SK-N-SH (cell line): ENCODE measurements at regions not wholly inside any gene's neighbourhood (a gene's known extent, or its start where the extent isn't known, plus 50 kb on each side); places are given as distances from the start of the nearest gene placed in this dataset.

ENCODE experiments used
- CTCF ChIA-PET: fragments of 300-600, 350-600 bp; formaldehyde crosslinking; extraction: SDS; loops from one replicate; lab custom pipeline; 2021; lab: Yijun Ruan, JAX
- POLR2A ChIA-PET: fragments of 350-600 bp; sonication (Branson Sonifier 250); formaldehyde crosslinking; extraction: SDS; loops from one replicate; lab custom pipeline; 2020; ENCODE audit warnings: antibody characterized with exemption, inconsistent platforms; lab: Yijun Ruan, JAX
- DNase-seq: peaks from one replicate; pipeline ENCODE4 v3.0.0; 2012
- H2AFZ ChIP-seq: fragments of 200-600 bp; sonication (generic); 2 replicates; pipeline ENCODE4 v1.8.1; 2016; ENCODE audit warnings: antibody characterized with exemption, mild to moderate bottlenecking, low read depth
- H3F3A ChIP-seq: fragments of 200-600 bp; sonication (generic); replicated peaks from 2 replicates; pipeline ENCODE3; 2016; ENCODE audit warnings: antibody characterized with exemption, mild to moderate bottlenecking; ENCODE audit not compliant: insufficient read depth
- H3K27ac ChIP-seq, 2 experiments: fragments of 200-500 bp in 1 of 2; fragments of 200-600 bp in 1 of 2; sonication (Bioruptor generic) in 1 of 2; sonication (generic), shearing (Covaris generic) in 1 of 2; 2 replicates each; pipeline versions ENCODE4 v1.5.1 to v1.6.1; 2014 to 2016; ENCODE audit warnings: low read depth in 2 of 2, inconsistent platforms in 1 of 2, low read length in 1 of 2, mild to moderate bottlenecking in 1 of 2, mixed read lengths in 1 of 2
- H3K27me3 ChIP-seq: fragments of 200-600 bp; sonication (generic), shearing (Covaris generic); 2 replicates; pipeline ENCODE4 v1.6.1; 2016; ENCODE audit warnings: mixed run types; ENCODE audit not compliant: insufficient read depth
- H3K36me3 ChIP-seq, 2 experiments: fragments of 200-500 bp in 1 of 2; fragments of 200-600 bp in 1 of 2; sonication (Bioruptor generic) in 1 of 2; sonication (generic) in 1 of 2; replicated peaks in 1 of 2; 2 replicates each; pipeline versions ENCODE3 to v1.5.1; 2014 to 2016; ENCODE audit warnings: low read length in 1 of 2, mild to moderate bottlenecking in 1 of 2; ENCODE audit not compliant: insufficient read depth in 2 of 2, control insufficient read depth in 1 of 2
- H3K4me1 ChIP-seq, 2 experiments: fragments of 200-500 bp in 1 of 2; fragments of 200-600 bp in 1 of 2; sonication (Bioruptor generic) in 1 of 2; sonication (generic), shearing (Covaris generic) in 1 of 2; 2 replicates each; pipeline versions ENCODE4 v1.5.1 to v1.6.1; 2014 to 2016; ENCODE audit warnings: low read depth in 1 of 2, low read length in 1 of 2, mixed run types in 1 of 2; ENCODE audit not compliant: insufficient read depth in 2 of 2, control insufficient read depth in 1 of 2
- H3K4me2 ChIP-seq: fragments of 200-600 bp; sonication (generic), shearing (Covaris generic); 2 replicates; pipeline ENCODE4 v1.6.1; 2017; ENCODE audit warnings: mixed run types
- H3K4me3 ChIP-seq, 2 experiments: fragments of 200-500 bp in 1 of 2; fragments of 200-600 bp in 1 of 2; sonication (Bioruptor generic) in 1 of 2; sonication (generic), shearing (Covaris generic) in 1 of 2; 2 replicates each; pipeline versions ENCODE4 v1.5.1 to v1.8.1; 2014 to 2016; ENCODE audit warnings: low read depth in 2 of 2, inconsistent platforms in 1 of 2, low read length in 1 of 2, mild to moderate bottlenecking in 1 of 2, mixed read lengths in 1 of 2, moderate library complexity in 1 of 2
- H3K79me2 ChIP-seq: fragments of 200-600 bp; sonication (generic); 2 replicates; pipeline ENCODE4 v1.8.1; 2017; ENCODE audit warnings: mild to moderate bottlenecking; ENCODE audit not compliant: insufficient read depth
- H3K9ac ChIP-seq: fragments of 200-600 bp; sonication (generic); 2 replicates; pipeline ENCODE4 v1.6.1; 2017; ENCODE audit warnings: mixed run types
- H3K9me2 ChIP-seq: fragments of 200-600 bp; sonication (generic); 2 replicates; pipeline ENCODE4 v1.6.1; 2017; ENCODE audit warnings: mixed run types
- H3K9me3 ChIP-seq: fragments of 200-600 bp; sonication (generic); 2 replicates; pipeline ENCODE4 v1.6.1; 2017; ENCODE audit warnings: mixed run types, mild to moderate bottlenecking, moderate library complexity
- H4K20me1 ChIP-seq: fragments of 200-600 bp; sonication (generic); 2 replicates; pipeline ENCODE4 v1.6.1; 2017; ENCODE audit warnings: mild to moderate bottlenecking, mixed run types; ENCODE audit not compliant: insufficient read depth
- CTCF ChIP-seq: fragments of 200-600 bp; sonication (generic); IDR thresholded peaks from 2 replicates; pipeline ENCODE4 v1.6.1; 2017; ENCODE audit warnings: antibody characterized with exemption, mild to moderate bottlenecking, moderate library complexity
- EP300 ChIP-seq, 2 experiments: IDR thresholded peaks; 2 replicates each; pipeline versions ENCODE4 v1.4.0 to v1.6.1; 2012; ENCODE audit warnings: borderline replicate concordance in 1 of 2, low read depth in 1 of 2, low read length in 1 of 2
- EZH2phosphoT487 ChIP-seq: fragments of 200-600 bp; sonication (generic); IDR thresholded peaks from 2 replicates; pipeline ENCODE4 v1.6.1; 2017; ENCODE audit warnings: low read depth, mixed run types, mild to moderate bottlenecking, antibody characterized with exemption, moderate library complexity, borderline replicate concordance
- FOXJ3 ChIP-seq: sonication (generic); formaldehyde crosslinking; IDR thresholded peaks from 2 replicates; pipeline ENCODE4 v1.5.1; 2020; ENCODE audit warnings: mild to moderate bottlenecking, missing genetic modification reagents
- FOXM1 ChIP-seq: IDR thresholded peaks from 2 replicates; pipeline ENCODE4 v1.4.0; 2012; ENCODE audit warnings: low read depth, mild to moderate bottlenecking
- GABPA ChIP-seq: IDR thresholded peaks from 2 replicates; pipeline ENCODE4 v1.4.0; 2012; ENCODE audit warnings: low read depth, mild to moderate bottlenecking
- GATA2 ChIP-seq: sonication (generic); formaldehyde crosslinking; IDR thresholded peaks from 2 replicates; pipeline ENCODE4 v1.5.0; 2020; ENCODE audit warnings: mild to moderate bottlenecking, missing genetic modification reagents
- IRF3 ChIP-seq: fragments of 150-350 bp; IDR thresholded peaks from 2 replicates; pipeline ENCODE4 v1.6.1; 2016; ENCODE audit warnings: mild to moderate bottlenecking, low read depth, low read length
- MAX ChIP-seq: IDR thresholded peaks from 2 replicates; pipeline ENCODE4 v1.4.0; 2012; ENCODE audit warnings: low read depth
- MEF2A ChIP-seq: IDR thresholded peaks from 2 replicates; pipeline ENCODE4 v1.4.0; 2012; ENCODE audit warnings: low read depth, borderline replicate concordance
- MXI1 ChIP-seq: IDR thresholded peaks from 2 replicates; pipeline ENCODE4 v1.6.1; 2012; ENCODE audit warnings: mild to moderate bottlenecking, low read depth, low read length, improper control_type of control experiment
- NRF1 ChIP-seq: IDR thresholded peaks from 2 replicates; pipeline ENCODE4 v1.6.1; 2012; ENCODE audit warnings: low read depth, mild to moderate bottlenecking, low read length
- POLR2AphosphoS5 ChIP-seq: IDR thresholded peaks from 2 replicates; pipeline ENCODE4 v1.6.1; 2012; ENCODE audit warnings: low read depth, low read length
- REST ChIP-seq: IDR thresholded peaks from 2 replicates; pipeline ENCODE4 v1.6.1; 2012; ENCODE audit warnings: mild to moderate bottlenecking, low read depth, low read length, moderate library complexity
- RXRA ChIP-seq: IDR thresholded peaks from 2 replicates; pipeline ENCODE4 v1.4.0; 2012; ENCODE audit warnings: low read depth, mild to moderate bottlenecking, borderline replicate concordance
- SMC3 ChIP-seq: IDR thresholded peaks from 2 replicates; pipeline ENCODE4 v1.6.1; 2012; ENCODE audit warnings: low read depth, low read length, improper control_type of control experiment
- USF2 ChIP-seq: fragments of 150-350 bp; IDR thresholded peaks from 2 replicates; pipeline ENCODE4 v1.6.1; 2017; ENCODE audit warnings: antibody characterized with exemption, low read length, low read depth, borderline replicate concordance
- ZBTB33 ChIP-seq: IDR thresholded peaks from 2 replicates; pipeline ENCODE4 v1.4.0; 2012; ENCODE audit warnings: low read depth, borderline replicate concordance
- whole genome bisulfite sequencing: methylation state at CpG from one replicate; pipeline ENCODE4 v1.1.6; 2017; ENCODE audit warnings: low lambda C conversion rate; 5-methylcytosine and 5-hydroxymethylcytosine counted together

GRCh38 chr1:60948486-60948885 is 133.9 kb upstream of the NFIA start:
- no peaks in the 10 kb centered on the region for H3K27me3 ChIP-seq
- no peak overlapping the region for H3K9ac ChIP-seq
- no peak overlapping the region for H3K4me3 ChIP-seq
- no peaks in the 10 kb centered on the region for H3K9me3 ChIP-seq
- ChIA-PET POLR2A (no interaction called here), CTCF (interaction anchor here (0.8 to 2.2 kb wide), 5 partner anchors 10 to 101 kb away, joined by 3 to 7 read pairs (median 4); no protein-coding TSS in a partner anchor)
- no peak overlapping the region for H3K4me2 ChIP-seq
- no peaks in the 10 kb centered on the region for H3K79me2 ChIP-seq
- TF ChIP-seq RXRA (no peak), USF2 (no peak), FOXJ3 (no peak), CTCF (no peak), SMC3 (no peak), ZBTB33 (no peak), GABPA (no peak), POLR2AphosphoS5 (no peak)
- H3K36me3 ChIP-seq = no peaks in the 10 kb centered on the region
- H2AFZ ChIP-seq = no peak overlapping the region
- no peaks in the 10 kb centered on the region for H3K9me2 ChIP-seq
- peaks cover 0 to 29% of the 10 kb centered on the region in 2 experiments; a peak in 2 of 4 replicates for H3K4me1 ChIP-seq
- H3F3A ChIP-seq = no peaks in the 10 kb centered on the region
- WGBS = 65% methylated on average over 1 of the region's 1 CpG
- H3K27ac ChIP-seq = peak overlapping the region in 1 of 2 experiments; percentile 84; a peak in 2 of 4 replicates
- H4K20me1 ChIP-seq = no peaks in the 10 kb centered on the region
- no peak for DNase-seq

DNA sequence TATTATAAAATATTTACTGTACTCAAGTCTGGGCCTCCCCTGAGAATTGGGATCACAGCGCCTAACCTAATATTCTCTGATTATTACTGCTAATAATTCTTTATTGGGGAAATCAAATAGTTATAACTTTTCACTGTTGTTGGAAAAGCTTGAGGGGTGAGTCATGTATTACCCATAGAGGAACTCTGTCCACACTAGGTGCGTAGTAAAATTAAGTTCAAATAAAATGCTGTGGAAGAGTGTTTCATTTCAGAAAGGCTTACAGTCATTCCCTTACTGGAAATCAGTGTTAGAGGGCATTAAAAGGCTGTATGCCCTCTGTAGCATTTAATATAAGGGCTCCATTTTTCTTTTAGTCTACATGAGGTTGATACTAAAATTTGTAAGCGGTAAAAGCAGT is 135.0 kb upstream of the NFIA start:
- Histone ChIP-seq H3K4me1 (peaks cover 6 to 29% of the 10 kb centered on the region in 2 experiments; a peak in 2 of 4 replicates), H3K27ac (no peak overlapping the region; a peak in 1 of 4 replicates), H3K36me3 (no peaks in the 10 kb centered on the region), H3K4me2 (no peak overlapping the region), H3K9me2 (no peaks in the 10 kb centered on the region), H3K9ac (no peak overlapping the region), H3K9me3 (no peaks in the 10 kb centered on the region), H3F3A (no peaks in the 10 kb centered on the region), H3K4me3 (no peak overlapping the region), H2AFZ (no peak overlapping the region), H3K27me3 (no peaks in the 10 kb centered on the region), H4K20me1 (no peaks in the 10 kb centered on the region), H3K79me2 (no peaks in the 10 kb centered on the region)
- ChIA-PET CTCF (interaction anchor here (1.1 to 1.7 kb wide), 4 partner anchors 11 to 338 kb away, joined by 3 to 10 read pairs (median 3); no protein-coding TSS in a partner anchor), POLR2A (no interaction called here)
- DNase-seq = no peak
- WGBS = 83% methylated on average over 3 of the region's 3 CpGs
- no peak for TF ChIP-seq FOXM1
- TF ChIP-seq EZH2phosphoT487 = no peak
- TF ChIP-seq NRF1 = no peak
- TF ChIP-seq REST = no peak
- no peak for TF ChIP-seq EP300 (IDR thresholded peaks at IDR 0.05; ENCODE audit: borderline replicate concordance in 1 of 2, low read depth in 1 of 2, low read length in 1 of 2)
- no peak for TF ChIP-seq GATA2
- no peak for TF ChIP-seq MEF2A
- TF ChIP-seq MAX = no peak
- no peak for TF ChIP-seq MXI1
- no peak for TF ChIP-seq IRF3
